Kidney (tissue), 13 donors: ENCODE measurements at regions not wholly inside any gene's neighbourhood (a gene's known extent, or its start where the extent isn't known, plus 50 kb on each side); places are given as distances from the start of the nearest gene placed in this dataset.

ENCODE experiments used
- DNase-seq, 5 donors: peaks; one replicate each; pipeline ENCODE4 v3.0.0-alpha.2; 2013 to 2020
- FAIRE-seq: peaks from 2 replicates; lab custom pipeline; 2012; peaks lifted over from hg19 to GRCh38; lab: Jason Lieb, UNC
- H3K27ac ChIP-seq, 2 donors: one replicate each; pipeline ENCODE4 v1.7.0; 2013; ENCODE audit warnings: low read depth in 2 of 2, low read length in 2 of 2, inconsistent platforms in 1 of 2
- H3K27me3 ChIP-seq: one replicate; pipeline ENCODE4 v1.7.1; 2013; ENCODE audit warnings: low read length, inconsistent platforms; ENCODE audit not compliant: control insufficient read depth, insufficient read depth
- H3K36me3 ChIP-seq, 3 donors: one replicate each; pipeline versions ENCODE4 v1.7.0 to v1.7.1; 2013; ENCODE audit warnings: low read length in 3 of 3, control low read depth in 1 of 3, inconsistent platforms in 1 of 3; ENCODE audit not compliant: insufficient read depth in 3 of 3, control insufficient read depth in 2 of 3
- H3K4me1 ChIP-seq, 3 donors: one replicate each; pipeline versions ENCODE4 v1.7.0 to v1.7.1; 2013; ENCODE audit warnings: low read length in 3 of 3, inconsistent platforms in 1 of 3, low read depth in 1 of 3; ENCODE audit not compliant: control insufficient read depth in 2 of 3, insufficient read depth in 2 of 3
- H3K4me3 ChIP-seq, 3 donors: one replicate each; pipeline versions ENCODE4 v1.7.0 to v1.8.1; 2013; ENCODE audit warnings: low read length in 3 of 3, control low read depth in 1 of 3, inconsistent platforms in 1 of 3
- H3K9ac ChIP-seq, 3 donors: one replicate each; pipeline versions ENCODE4 v1.7.0 to v1.7.1; 2013; ENCODE audit warnings: low read length in 3 of 3, control low read depth in 1 of 3, inconsistent platforms in 1 of 3
- H3K9me3 ChIP-seq, 3 donors: one replicate each; pipeline versions ENCODE4 v1.7.0 to v1.7.1; 2013; ENCODE audit warnings: low read length in 3 of 3, control low read depth in 1 of 3, inconsistent platforms in 1 of 3; ENCODE audit not compliant: control insufficient read depth in 2 of 3, insufficient read depth in 1 of 3
- intact Hi-C: fragments of 100-400 bp; cut with DNase I; formaldehyde crosslinking; loops from one replicate; pipeline ENCODE4 v1.11.1; 2022
- TF ChIP-seq, protein P1 (sequence below): IDR thresholded peaks from 3 replicates; pipeline ENCODE4 v1.5.1; 2012; ENCODE audit warnings: mild to moderate bottlenecking, moderate library complexity, borderline replicate concordance; ENCODE audit not compliant: insufficient read depth; ENCODE audit errors: extremely low read depth
- donor health status: control.
- donor health status: control.
- donor health status: control.
- donor health status: control.
- donor health status: control.
- donor health status: DM: yes; HTN: yes; CAD: no.
- donor health status: Normal renal cell carcinoma (clear cell type).

DNA sequence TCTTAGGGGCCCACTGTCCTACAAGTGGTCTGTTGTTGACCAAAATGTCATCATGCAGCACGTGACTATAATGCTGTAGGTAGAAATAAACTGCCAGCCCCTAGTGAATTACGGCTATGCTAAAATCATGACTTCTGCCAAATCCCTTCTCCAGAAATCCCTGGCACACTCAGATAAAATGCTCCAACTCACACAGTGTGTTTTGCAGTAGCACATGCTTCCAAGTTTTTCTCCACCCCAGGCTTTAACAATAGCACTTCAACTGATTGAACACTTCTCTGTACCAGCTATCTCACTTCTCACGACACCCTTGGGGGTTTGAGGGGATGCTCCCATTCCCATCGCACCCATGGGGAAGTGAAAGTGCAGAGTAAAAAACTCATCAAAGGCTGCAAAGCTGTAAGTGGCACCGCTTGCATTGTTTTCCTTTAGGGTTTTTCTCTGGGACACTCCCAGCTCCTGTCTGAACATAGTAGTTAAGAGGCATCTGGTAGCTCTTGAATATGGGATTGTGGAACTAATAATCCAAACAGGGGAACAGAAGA, 151.0 kb upstream of the SLC24A2 start:
- FAIRE-seq = no peak
- Histone ChIP-seq H3K4me1 (no peaks in the 10 kb centered on the region), H3K27me3 (peaks cover 4% of the 10 kb centered on the region), H3K9me3 (no peaks in the 10 kb centered on the region), H3K36me3 (no peaks in the 10 kb centered on the region), H3K4me3 (no peak overlapping the region), H3K9ac (no peak overlapping the region), H3K27ac (no peak overlapping the region)
- intact Hi-C loops = loop anchor here (5.0 kb wide), 1 partner anchor 702 kb away; no protein-coding TSS in a partner anchor
- no peak for DNase-seq
- TF ChIP-seq, protein P1, sequence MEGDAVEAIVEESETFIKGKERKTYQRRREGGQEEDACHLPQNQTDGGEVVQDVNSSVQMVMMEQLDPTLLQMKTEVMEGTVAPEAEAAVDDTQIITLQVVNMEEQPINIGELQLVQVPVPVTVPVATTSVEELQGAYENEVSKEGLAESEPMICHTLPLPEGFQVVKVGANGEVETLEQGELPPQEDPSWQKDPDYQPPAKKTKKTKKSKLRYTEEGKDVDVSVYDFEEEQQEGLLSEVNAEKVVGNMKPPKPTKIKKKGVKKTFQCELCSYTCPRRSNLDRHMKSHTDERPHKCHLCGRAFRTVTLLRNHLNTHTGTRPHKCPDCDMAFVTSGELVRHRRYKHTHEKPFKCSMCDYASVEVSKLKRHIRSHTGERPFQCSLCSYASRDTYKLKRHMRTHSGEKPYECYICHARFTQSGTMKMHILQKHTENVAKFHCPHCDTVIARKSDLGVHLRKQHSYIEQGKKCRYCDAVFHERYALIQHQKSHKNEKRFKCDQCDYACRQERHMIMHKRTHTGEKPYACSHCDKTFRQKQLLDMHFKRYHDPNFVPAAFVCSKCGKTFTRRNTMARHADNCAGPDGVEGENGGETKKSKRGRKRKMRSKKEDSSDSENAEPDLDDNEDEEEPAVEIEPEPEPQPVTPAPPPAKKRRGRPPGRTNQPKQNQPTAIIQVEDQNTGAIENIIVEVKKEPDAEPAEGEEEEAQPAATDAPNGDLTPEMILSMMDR = no peak

DNA sequence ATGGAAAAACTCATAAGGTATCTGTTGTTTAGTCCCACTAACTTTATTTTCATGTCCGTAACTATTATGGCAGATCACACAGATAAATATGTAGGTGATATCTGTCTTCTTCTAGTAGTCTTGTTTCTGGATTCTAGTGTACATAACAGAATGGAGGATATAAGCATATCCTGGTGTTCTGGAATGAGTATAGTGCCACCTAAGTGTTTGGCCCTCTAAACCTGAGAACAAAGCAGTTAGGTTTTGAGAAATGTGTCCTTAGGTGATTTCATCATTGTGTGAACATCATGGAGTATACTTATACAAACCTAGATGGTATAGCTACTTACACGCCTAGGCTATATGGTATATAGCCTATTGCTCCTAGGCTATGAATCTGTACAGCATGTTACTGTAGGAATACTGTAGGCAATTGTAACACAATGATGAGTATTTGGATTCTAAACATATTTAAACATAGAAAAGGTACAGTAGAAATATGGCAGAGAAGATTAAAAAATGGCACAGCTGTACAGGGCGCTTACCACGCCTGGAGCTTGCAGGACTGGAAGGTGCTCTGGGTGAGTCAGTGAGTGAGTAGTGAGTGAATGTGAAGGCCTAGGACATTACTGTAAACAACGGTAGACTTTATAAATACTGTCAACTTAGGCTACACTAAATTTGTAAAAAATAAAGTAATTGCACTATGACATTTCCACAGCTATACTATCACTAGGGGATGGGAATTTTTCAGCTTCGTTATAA, 150.3 kb upstream of the SLC24A2 start:
- Histone ChIP-seq H3K36me3 (no peaks in the 10 kb centered on the region), H3K9ac (no peak overlapping the region), H3K9me3 (no peaks in the 10 kb centered on the region), H3K27ac (no peak overlapping the region), H3K4me3 (no peak overlapping the region), H3K27me3 (peaks cover 4% of the 10 kb centered on the region), H3K4me1 (no peaks in the 10 kb centered on the region)
- FAIRE-seq = no peak
- TF ChIP-seq, protein P1 = no peak
- no peak for DNase-seq
- intact Hi-C loops = loop anchor here (5.0 kb wide), 1 partner anchor 703 kb away; no protein-coding TSS in a partner anchor

DNA sequence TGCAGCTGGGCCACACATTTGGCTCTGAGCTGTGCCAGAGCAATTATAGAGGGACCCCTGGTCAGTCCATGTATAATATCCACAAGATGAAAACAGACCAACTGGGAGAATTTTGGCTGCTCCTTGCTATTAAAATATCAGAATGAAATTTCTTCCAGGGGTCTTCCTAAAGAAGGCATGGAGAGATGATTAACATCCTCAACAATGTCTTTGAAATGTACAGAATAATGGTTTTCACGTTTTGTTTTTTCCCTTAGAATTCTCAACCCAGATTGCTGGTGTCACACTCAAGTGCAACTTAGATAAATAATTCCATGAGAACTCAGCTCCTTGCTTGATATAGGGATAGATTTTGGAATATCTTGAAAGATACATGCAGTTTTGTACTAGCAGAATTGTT, 148.3 kb upstream of the SLC24A2 start:
- H3K9me3 ChIP-seq = no peaks in the 10 kb centered on the region
- FAIRE-seq (no peak), DNase-seq (no peak)
- TF ChIP-seq, protein P1 = no peak
- intact Hi-C loops = loop anchor here (5.0 kb wide), 1 partner anchor 705 kb away; no protein-coding TSS in a partner anchor
- H3K27ac ChIP-seq = no peak overlapping the region
- H3K9ac ChIP-seq = no peak overlapping the region
- peaks cover 4% of the 10 kb centered on the region for H3K27me3 ChIP-seq
- H3K4me1 ChIP-seq = no peaks in the 10 kb centered on the region
- no peak overlapping the region for H3K4me3 ChIP-seq
- no peaks in the 10 kb centered on the region for H3K36me3 ChIP-seq
